Stimulated activated CD4-positive, alpha-beta T cell treated with anti-CD3 and anti-CD28 coated beads, Interleukin-15, amount 100 ng/mL, for 48 hours (primary cell): ENCODE measurements at regions not wholly inside any gene's neighbourhood (a gene's known extent, or its start where the extent isn't known, plus 50 kb on each side); places are given as distances from the start of the nearest gene placed in this dataset.
"Not testable (repeated sequence)": the region's sequence is repeated elsewhere in the genome, so short reads cannot be mapped to it uniquely, and the experiment has no call there.

Experiments used
- DNase-seq, 2 donors: peaks; one replicate each; pipeline ENCODE4 v3.0.0-alpha.2; 2020; ENCODE audit warnings: low read depth in 2 of 2

- DNase-seq: no peak
Measured at GRCh38 chr4:177947607-177948006, 505.4 kb upstream of the AGA start.

DNA sequence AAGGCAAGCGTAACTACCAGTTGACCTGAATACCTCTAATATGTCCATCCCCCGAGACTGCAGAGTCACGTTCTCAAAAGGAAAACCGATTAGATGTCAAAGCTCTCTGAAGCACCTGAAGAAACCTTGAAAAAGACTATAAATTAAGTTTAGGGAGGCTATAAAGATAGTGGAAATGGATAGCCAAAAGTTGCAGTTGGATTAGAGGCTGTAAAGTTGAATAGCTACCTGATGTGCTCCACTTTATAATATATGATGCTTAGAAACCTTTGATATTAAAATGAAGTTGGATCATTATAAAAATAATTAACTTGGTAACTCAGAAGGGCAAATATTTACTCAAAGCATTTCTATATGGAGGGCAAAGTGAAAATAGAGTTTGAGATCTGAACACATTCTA lies 506.6 kb upstream of the AGA start:
- DNase-seq: no peak

DNA sequence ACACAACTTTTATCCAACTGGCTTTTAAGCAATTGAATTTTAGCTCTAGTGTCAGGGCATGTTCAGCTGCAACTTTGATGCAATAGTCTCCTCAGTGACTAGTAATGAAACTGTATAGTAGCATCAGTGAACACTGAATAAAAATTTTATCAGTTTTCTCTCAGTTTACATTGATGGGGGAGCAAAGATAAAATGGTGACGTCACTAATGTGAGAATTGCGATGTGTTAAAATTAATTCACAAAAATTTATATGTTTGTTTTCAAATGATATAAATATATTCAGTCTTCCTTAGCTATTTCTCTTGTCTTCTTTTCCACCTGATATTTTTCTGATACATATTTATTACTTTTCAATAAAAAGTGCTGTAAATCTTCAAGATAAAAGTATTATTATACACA lies 508.8 kb upstream of the AGA start:
- DNase-seq: no peak

- no peak for DNase-seq
Measured at GRCh38 chr4:177952723-177953122, 510.5 kb upstream of the AGA start.

DNA sequence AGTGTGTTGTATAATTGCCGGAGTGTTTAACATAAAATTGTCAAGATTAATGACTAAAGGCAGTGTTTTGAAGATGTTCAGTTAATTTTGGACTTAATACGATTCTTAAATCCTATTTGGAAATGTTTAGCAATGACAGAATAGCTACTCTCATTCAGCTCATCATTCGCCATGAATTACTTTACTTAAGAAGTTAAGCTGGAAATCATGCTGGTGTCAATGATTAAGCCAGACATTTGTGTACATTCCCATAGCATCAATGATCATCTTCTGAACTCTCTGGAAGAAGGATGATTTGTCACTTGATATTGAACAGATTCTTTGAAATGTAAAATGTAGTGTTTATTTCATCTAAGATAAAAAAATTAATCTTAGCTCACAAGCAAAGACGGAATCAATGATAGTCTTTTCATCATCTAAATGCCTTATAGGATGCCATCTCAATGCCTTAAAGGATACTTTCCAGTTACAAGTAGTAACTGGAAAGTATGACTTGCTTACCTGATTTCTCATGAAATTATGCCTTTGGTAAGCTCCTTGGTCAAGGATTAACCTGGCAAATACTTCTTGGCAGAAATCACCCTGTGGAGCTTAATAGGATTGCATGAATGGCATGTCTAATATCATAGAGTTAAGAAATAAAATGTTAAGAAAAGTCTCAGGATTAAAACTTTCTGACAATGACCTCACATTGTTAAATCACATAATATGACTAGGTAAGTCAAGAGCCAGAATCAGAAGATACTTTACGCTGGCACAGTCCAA lies 515.5 kb upstream of the AGA start:
- DNase-seq: no peak

- DNase-seq: no peak
Measured at GRCh38 chr4:177960566-177960965, 518.3 kb upstream of the AGA start.

- no peak for DNase-seq
Measured at GRCh38 chr4:177961761-177962380, 519.6 kb upstream of the AGA start.

- DNase-seq: no peak
Measured at GRCh38 chr4:177964061-177964460, 521.8 kb upstream of the AGA start.

DNA sequence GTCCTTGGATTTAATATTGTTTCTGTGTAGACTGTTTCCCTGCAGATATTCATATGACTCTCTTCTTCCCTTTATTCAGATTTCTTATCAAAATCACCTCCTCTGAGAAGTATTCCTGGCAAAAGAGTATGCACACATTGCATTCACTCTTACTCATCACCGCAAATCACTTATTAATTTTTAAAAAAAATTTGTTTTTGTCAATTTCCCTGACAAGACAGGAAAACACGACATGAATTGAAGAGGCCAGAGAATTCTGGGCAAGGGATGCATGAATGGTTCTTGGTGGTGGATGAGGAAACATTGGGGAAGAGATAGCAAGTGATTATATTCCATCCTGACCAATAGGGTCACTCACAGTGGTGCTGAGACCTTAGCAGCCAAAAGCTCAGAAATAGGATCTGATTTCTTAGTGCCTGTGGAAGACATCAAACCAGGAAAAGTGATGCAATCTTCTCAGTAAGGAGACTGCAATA lies 522.5 kb upstream of the AGA start:
- no peak for DNase-seq

DNA sequence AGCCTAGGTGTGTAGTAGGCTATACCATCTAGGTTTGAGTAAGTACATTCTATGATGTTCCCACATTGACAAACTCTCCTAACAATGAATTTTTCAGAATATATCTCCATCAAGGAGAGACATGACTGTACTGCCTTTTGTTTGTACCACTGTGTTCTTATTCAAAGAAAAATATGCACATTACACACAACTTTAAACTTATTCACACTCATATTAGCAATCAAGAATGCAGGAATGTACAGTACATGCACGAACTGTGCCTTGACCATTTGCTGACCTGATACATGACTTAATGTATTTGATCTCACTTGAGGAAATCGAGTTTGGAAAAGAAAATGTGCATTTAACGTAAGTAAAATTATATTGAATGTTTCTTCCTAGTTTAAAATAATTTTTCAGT lies 525.1 kb upstream of the AGA start:
- DNase-seq: no peak

DNA sequence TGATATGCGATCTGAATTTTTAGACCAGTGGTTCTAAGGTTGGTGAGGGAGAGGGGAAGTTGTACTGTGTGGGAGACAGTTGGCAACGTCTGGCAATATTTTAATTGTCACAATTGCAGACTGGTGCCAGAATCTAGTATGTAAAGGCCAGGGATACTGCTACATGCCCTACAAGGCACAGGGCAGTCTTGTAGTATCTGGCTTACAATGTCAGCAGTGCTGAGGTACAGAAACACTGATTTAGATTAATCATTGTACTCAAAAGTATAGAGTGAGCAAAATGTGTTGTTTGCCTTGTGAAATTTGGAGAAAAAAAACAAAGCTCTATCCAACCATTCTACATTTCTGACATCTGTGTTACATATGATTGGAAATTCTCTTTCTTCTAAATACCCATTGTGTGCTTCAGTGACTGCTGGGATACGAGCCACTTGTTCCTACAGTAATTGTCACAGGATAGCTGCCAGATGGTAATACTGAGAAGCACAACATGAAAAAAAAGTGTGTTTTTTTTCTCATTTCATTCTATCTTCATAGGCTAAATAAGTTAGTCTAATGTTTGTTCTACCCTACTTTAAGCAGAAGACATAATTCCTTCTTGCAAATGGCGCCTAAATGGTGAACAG lies 526.7 kb upstream of the AGA start:
- DNase-seq: no peak

GRCh38 chr4:177974461-177974860 lies 532.2 kb upstream of the AGA start:
- no peak for DNase-seq

DNA sequence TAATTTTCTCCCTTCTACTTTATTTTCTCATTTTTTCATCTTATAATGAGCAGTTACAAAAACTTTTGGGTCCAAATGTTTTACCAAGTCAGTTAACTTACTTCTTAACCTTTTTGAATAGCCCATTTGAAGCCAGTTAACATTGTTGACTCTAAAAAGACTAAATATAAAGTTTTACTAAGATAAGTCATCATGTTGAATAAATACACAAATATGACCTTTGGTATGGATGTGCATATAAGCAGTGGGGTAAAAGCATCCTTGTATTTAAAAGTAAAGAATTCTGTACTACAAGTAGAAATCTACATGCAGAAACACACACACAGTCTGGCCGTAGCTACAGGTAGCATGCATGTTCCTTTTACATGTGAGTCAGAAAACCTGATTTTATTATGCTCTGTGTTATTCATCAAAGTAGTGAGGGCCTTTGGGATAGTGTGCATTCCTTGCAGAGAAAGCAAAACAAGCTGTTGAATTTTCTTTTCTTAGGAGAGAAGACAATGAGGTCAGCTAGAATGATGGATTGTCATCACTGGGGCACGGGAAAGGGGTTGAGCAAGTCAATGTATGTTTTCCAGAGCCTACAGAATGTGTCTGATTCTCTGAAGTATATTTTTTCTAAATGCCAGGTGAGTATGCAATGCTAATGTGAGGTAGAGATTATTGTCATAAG lies 533.2 kb upstream of the AGA start:
- DNase-seq: no peak

DNA sequence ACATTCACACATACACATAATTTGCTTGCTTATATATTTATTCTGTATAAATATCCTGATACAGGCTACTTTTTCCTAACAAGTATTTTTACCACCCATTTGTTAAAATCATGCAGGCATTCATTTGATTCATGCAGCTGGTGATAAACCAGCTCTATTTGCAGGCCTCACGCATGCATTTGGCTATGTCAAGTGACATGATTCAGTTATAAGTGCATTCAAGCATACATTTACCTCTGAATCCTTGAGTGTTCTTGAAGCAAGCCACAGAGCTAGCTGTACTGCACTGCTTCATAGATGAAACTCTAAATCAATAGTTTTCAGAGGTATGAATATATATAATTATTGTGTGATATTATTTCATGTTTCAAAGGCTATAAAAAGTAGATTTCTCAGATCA lies 544.0 kb upstream of the AGA start:
- DNase-seq: no peak

GRCh38 chr4:177987896-177988295 lies 545.7 kb upstream of the AGA start:
- no peak for DNase-seq

DNA sequence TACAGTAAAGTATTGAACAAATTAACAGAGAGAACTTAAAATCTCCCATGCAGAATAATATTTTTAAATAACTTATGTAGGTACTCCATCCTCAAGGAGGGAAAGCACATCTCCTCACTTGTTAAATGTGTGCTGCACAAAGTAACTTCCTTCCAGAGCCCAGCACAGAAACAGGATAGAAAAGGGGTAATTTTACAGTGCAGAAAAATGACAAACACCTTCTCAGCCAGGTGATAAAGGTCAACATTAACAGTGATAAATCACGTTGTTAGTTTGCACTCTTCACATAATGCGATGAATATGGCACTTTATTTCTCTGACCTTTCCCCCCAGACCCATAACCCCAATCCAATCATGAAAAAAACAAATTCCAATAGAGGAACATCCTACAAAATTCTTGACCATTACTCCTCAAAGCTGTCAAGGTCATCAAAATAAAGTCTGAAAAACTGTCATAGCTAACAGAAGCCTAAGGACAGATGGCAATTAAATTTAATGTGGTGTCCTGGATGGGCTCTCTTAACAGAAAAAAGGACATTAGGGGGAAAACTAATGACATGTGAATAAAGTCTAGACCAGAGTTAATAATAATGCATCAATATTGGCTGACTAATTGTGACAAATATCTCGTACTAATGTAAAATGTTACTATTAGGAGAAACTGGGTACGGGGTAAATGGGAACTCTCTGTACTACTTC lies 547.4 kb upstream of the AGA start:
- no peak for DNase-seq

DNA sequence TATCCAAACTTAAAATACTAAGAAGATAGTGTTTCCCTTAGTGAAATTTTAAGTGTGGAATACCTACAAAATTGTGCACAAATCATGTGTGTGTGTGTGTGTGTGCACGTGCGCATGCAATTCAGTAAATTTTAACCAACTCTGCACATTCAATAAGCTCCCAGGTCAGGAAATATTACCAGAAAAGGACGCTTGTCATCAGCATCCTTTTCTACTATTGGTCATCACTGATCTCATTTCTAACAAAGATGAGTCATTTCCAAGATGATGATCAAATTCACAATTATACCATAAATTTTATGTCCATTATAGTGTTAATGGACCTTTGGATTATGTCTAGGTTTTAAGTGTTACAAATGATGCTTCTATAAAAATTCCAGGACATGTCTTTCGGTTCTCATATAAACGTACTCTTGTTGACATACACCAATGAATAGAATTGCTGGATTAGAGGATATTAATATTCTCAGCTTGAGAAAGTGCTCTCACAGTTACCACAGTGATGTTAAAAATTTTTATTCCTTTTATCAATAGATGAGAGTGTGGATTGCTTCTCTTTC lies 560.9 kb upstream of the AGA start:
- no peak for DNase-seq

- DNase-seq: no peak
Measured at GRCh38 chr4:178010596-178010995, 568.4 kb upstream of the AGA start.

GRCh38 chr4:178015046-178015445 lies 572.8 kb upstream of the AGA start:
- DNase-seq: not testable (repeated sequence)

DNA sequence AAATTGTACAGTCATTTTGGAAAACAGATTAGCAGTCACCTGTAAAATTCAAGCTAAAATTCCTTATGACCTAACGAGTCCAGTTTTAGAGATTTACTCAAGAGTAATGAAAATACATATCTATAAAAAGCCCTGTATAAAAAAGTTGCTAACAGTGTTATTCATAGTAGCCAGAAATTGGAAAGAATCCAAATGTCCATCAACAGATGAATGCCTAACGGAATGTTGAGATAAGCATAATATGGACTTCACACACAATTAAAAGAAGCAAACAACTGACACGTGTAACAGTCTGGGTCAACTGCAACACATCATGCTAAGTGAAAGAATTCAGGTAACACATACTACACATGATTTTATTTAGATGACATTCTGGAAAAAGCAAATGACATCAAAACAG lies 584.8 kb upstream of the AGA start:
- no peak for DNase-seq

- DNase-seq: no peak
Measured at GRCh38 chr4:178027796-178028195, 585.6 kb upstream of the AGA start.

- no peak for DNase-seq
Measured at GRCh38 chr4:178028481-178028880, 586.2 kb upstream of the AGA start.
